HL-60 (cell line): ENCODE measurements at regions not wholly inside any gene's neighbourhood (a gene's known extent, or its start where the extent isn't known, plus 50 kb on each side); places are given as distances from the start of the nearest gene placed in this dataset.

Source experiments
- DNase-seq, 2 experiments: peaks; one replicate each; pipeline ENCODE4 v3.0.0-alpha.2; 2010 to 2020; ENCODE audit warnings: low read depth in 1 of 2, low spot score in 1 of 2
- H3K27ac ChIP-seq: fragments of 250-450 bp; sonication (Bioruptor Pico); replicated peaks from 2 replicates; pipeline ENCODE4 v1.5.1; 2020; ENCODE audit warnings: mild to moderate bottlenecking, moderate library complexity
- H3K27me3 ChIP-seq: fragments of 250-450 bp; sonication (Bioruptor Pico); 2 replicates; pipeline ENCODE4 v1.5.1; 2021; ENCODE audit warnings: mild to moderate bottlenecking, moderate library complexity; ENCODE audit not compliant: insufficient read depth, poor library complexity, severe bottlenecking
- H3K4me3 ChIP-seq: replicated peaks from 2 replicates; pipeline ENCODE4 v1.5.1; 2011; ENCODE audit warnings: mild to moderate bottlenecking, control low read depth, low read length; ENCODE audit not compliant: insufficient read depth
- CTCF ChIP-seq: IDR thresholded peaks from one replicate; pipeline ENCODE4 v1.5.1; 2011; ENCODE audit warnings: low read length, control low read depth, inconsistent platforms; ENCODE audit not compliant: insufficient read depth
- GABPA ChIP-seq: IDR thresholded peaks from 2 replicates; pipeline ENCODE4 v1.6.1; 2012; ENCODE audit warnings: low read depth
- POLR2AphosphoS5 ChIP-seq: IDR thresholded peaks from 2 replicates; pipeline ENCODE4 v1.6.1; 2012; ENCODE audit warnings: low read depth
- REST ChIP-seq: IDR thresholded peaks from 2 replicates; pipeline ENCODE4 v1.6.1; 2012; ENCODE audit warnings: low read depth; ENCODE audit not compliant: insufficient replicate concordance
- SPI1 ChIP-seq: IDR thresholded peaks from 2 replicates; pipeline ENCODE4 v1.6.1; 2012; ENCODE audit warnings: low read depth, mild to moderate bottlenecking, borderline replicate concordance

GRCh38 chr22:27224485-27225374 is 567.3 kb downstream of the MIAT start:
- Histone ChIP-seq H3K27ac (no peak overlapping the region), H3K27me3 (no peaks in the 10 kb centered on the region), H3K4me3 (no peak overlapping the region)
- TF ChIP-seq CTCF = no peak
- no peak for TF ChIP-seq SPI1
- TF ChIP-seq POLR2AphosphoS5 = no peak
- no peak for TF ChIP-seq REST
- no peak for TF ChIP-seq GABPA
- no peak for DNase-seq

GRCh38 chr22:27226666-27227065 is 569.3 kb downstream of the MIAT start:
- no peak overlapping the region for H3K4me3 ChIP-seq
- H3K27ac ChIP-seq = no peak overlapping the region
- TF ChIP-seq CTCF (no peak), GABPA (no peak), SPI1 (no peak), REST (no peak), POLR2AphosphoS5 (no peak)
- no peaks in the 10 kb centered on the region for H3K27me3 ChIP-seq
- DNase-seq = no peak

GRCh38 chr22:27228771-27229170 is 571.4 kb downstream of the MIAT start:
- no peaks in the 10 kb centered on the region for H3K27me3 ChIP-seq
- DNase-seq = no peak
- no peak overlapping the region for H3K27ac ChIP-seq
- no peak for TF ChIP-seq GABPA
- H3K4me3 ChIP-seq = no peak overlapping the region

- Histone ChIP-seq H3K27ac (no peak overlapping the region), H3K27me3 (no peaks in the 10 kb centered on the region), H3K4me3 (no peak overlapping the region)
- no peak for TF ChIP-seq SPI1
- TF ChIP-seq REST = no peak
- no peak for TF ChIP-seq CTCF
- no peak for TF ChIP-seq GABPA
- TF ChIP-seq POLR2AphosphoS5 = no peak
- no peak for DNase-seq
These were observed 571.4 kb downstream of the MN1 start for GRCh38 chr22:27230189-27230588.
